ENCODE measurements at regions not wholly inside any gene's neighbourhood (a gene's known extent, or its start where the extent isn't known, plus 50 kb on each side); places are given as distances from the start of the nearest gene placed in this dataset.

- TF ChIP-seq CTCF (IDR thresholded peaks at IDR 0.05; ENCODE audit: low read depth, low read length) (no peak), EZH2phosphoT487 (IDR thresholded peaks at IDR 0.05; ENCODE audit: low read depth) (no peak)
Observed at GRCh38 chr4:101584306-101584705, 206.2 kb upstream of the BANK1 start.

Data from OCI-LY3 (cell line).